ENCODE measurements at regions not wholly inside any gene's neighbourhood (a gene's known extent, or its start where the extent isn't known, plus 50 kb on each side); places are given as distances from the start of the nearest gene placed in this dataset.

- no peak for TF ChIP-seq POLR2A (IDR thresholded peaks at IDR 0.05; ENCODE audit: low read depth, low read length)
- TF ChIP-seq CTCF (conservative IDR thresholded peaks at IDR 0.05; ENCODE audit: low read depth, low read length) = peak; percentile 75
- TF ChIP-seq USF2 (IDR thresholded peaks at IDR 0.05; ENCODE audit: low read depth, low read length) = no peak
- TF ChIP-seq FOS (IDR thresholded peaks at IDR 0.05; ENCODE audit: low read depth, low read length) = no peak
These were observed 302.9 kb upstream of the PODXL start for GRCh38 chr7:131859147-131859821.

Data from IMR-90 (cell line).